ENCODE measurements at regions not wholly inside any gene's neighbourhood (a gene's known extent, or its start where the extent isn't known, plus 50 kb on each side); places are given as distances from the start of the nearest gene placed in this dataset.

DNA sequence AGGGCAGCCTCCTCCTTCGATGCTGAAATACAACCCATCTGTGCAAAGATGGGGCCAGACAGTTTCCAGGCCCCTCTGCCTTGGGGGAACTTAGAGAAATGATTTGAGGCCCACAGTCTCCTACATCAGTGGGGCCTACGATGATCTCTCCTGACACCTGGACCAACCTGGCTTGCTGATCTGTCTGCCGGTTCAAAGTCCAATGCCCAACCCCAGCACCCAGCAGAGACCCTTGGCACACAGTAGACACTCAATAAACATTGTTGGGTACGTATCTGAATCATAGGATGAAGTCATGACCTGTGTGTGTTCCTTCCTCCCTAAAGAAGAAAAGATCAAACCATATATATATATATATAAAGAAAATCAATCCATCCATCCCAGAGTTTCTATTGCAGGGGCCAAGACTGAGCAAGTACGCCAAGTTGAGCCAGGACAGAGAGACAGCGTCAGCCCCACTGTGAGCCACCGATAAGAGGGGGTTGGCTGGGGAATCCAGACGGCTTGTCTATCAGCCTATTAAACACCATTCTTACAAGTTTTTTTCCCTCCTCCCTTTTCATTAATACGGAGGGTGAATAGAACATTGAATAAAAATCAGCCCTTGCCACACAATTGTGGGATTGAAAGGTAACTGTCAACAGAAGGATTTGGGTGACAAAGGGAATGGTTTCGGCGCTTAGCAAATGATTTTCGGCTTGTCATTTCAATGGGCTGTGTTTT, 244.1 kb downstream of the MN1 start:
- DNase-seq, result no peak

GRCh38 chr22:27558658-27559371, 242.7 kb downstream of the MN1 start:
- DNase-seq, result no peak

- DNase-seq, result no peak
Observed at GRCh38 chr22:27560781-27561180, 240.8 kb downstream of the MN1 start.

DNA sequence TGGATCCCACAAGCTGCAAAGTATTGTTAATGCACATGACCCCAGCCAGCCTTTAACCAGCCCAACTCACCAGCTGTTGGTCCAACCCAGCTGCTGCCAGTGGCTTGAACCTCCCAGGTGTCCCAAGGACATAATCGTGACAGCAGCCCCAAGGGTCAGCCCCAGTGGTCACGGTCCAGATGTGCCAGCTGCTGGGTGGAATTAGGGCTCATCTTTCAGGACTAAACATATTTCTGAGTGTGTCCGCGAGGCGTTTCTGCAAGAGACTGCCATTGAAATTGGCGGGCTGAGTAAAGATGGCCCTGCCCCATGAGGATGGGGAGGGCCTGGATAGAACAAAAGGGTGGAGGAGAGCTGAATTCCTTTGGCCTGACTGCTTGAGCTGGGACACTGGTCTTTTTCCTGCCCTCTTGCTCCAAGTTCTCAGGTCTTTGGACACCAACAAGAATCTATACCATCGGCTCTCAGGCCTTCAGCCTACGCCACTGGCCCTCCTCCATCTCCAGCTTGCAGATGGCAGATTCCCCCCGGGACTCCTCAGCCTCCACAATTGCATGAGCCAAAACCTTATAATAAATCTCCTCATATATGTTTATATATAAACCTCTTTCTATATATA, 240.2 kb downstream of the MN1 start:
- DNase-seq, result no peak

GRCh38 chr22:27564806-27565205, 236.8 kb downstream of the MN1 start:
- no peak for DNase-seq

- DNase-seq, result no peak
Observed at GRCh38 chr22:27566602-27567001, 235.0 kb downstream of the MN1 start.

DNA sequence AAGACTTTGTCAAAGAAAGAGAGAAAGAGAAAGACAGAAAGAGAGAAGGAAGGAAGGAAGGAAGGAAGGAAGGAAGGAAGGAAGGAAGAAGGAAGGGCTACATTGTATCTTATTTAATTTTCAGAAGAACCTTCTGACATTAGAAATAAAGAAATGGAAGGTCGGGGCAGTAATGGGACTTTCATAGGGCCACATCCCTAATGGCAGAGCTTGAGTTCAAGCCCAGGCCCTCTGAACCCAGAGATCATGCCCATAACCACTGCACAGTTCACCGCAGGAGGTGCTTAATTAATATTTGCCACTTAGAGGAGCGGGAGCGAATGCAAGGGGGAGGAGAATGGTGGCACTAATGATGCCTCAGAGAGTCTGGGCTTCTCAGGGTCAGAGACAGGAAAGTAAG, 233.3 kb downstream of the MN1 start:
- no peak for DNase-seq

- no peak for DNase-seq
Observed at GRCh38 chr22:27571463-27572277, 229.9 kb downstream of the MN1 start.

DNA sequence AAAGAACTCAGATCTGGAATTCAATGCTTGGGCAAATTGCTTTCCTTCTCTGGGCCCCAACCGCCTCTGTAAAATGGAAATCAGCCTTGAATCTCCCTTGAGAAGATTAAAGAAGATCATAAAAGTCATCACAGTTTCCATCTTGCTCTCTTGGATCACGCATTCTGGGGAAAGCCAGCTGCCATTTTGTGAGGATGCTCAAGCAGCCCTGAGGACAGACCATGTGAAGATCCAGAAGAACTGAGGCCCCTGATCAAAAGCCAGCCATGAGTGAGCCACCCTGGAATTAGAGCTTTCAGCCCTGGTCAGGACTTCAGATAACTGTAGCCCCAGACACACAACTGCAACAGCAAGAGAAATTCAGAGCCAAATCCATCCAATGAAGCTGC, 229.3 kb downstream of the MN1 start:
- DNase-seq, result no peak

- DNase-seq, result no peak
Observed at GRCh38 chr22:27573280-27574001, 228.1 kb downstream of the MN1 start.

DNA sequence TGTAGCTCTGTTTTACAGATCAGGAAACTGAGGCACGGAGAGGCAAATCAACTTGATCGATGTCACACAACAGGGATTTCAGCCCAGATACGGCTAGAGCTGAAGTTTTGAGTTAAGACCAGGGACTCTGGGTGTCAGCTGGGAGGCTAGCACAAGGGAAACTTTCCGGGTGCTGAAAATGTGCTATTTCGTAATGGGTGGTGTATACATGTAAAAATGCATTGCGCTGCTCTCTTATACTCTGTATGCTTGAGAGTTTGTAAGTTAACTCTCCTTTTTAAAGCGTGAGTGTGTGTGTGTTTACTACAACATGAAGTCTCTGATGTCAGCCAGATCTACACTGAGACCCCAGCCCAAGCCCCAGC, 227.6 kb downstream of the MN1 start:
- DNase-seq, result no peak

DNA sequence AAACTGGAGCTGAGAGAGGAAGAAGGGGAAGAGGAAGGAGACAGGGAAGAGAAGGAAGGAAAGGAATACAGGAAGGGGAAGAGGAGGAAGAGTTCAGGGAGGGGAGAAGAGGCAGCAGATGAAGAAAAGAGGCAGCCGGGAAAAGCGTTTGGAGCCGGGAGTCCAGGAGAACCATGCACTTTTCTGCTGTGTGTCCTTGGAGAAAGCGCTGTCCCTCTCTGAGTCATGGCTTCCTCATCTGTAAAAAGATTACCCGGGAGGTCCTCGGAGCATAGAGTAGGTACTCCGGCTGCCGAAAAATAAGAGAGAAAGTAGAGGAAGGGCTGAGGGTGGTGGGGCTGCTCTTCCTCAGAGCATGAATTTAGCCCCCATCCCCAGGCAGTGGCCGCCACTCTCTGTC, 226.9 kb downstream of the MN1 start:
- DNase-seq, result no peak

- no peak for DNase-seq
Observed at GRCh38 chr22:27575348-27575747, 226.2 kb downstream of the MN1 start.

DNA sequence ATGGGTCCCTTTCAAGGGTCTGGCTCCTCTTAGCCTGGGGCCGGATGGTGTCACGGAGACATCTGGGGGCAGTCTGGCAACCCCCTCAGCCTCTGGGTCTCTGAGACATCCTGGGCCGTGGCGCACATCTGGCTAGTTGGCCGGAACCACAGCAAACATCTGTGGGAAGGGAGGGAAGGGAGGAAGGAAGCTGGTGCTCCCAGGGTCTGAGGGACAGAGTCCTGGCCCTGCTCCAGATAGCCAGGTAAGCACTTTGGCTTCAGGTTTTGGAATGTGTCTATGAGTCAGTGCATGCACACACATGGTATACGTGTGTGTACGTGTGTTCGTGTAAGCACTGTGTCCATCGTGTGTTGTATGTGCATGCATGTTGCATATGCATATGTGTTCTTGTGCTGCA, 225.1 kb downstream of the MN1 start:
- no peak for DNase-seq

DNA sequence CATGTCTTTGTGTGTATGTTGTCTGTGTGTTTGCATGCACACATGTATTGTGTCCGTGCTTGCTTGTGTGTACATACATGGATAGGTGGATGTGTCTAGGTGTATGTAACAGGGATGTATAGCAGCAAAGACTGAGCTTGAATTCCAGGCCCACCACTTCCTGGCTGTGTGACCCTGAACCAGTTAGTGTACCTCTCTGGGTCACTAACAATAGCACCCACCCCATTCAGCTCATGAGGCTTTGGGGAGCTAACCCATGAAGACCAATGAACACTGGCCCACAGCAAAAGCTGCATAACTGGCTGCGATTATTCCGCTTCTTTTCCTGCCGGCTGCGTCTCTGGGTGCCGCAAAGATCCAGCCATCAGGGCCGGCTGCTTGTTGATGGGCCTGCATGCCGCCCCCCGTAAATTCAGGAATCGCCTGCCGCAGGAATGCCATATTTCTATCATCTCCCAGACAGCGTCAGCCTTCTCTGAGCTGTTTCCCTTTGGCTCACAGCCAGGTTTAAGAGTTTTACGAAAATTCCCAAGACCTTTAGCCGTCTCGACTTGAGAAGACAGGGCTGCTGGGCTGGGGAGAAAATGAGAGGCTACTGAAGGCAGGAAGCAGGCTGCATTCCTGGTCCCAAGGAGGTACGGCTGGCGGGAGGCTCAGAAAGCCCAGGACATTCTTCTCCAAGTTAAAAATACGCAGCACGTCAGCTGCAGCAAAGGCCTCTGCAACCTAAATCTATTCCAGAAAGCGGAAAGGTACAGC, 224.6 kb downstream of the MN1 start:
- DNase-seq, result no peak

- DNase-seq, result no peak
Observed at GRCh38 chr22:27577574-27577969, 224.0 kb downstream of the MN1 start.

- no peak for DNase-seq
Observed at GRCh38 chr22:27578937-27579617, 222.5 kb downstream of the MN1 start.

- DNase-seq, result no peak
Observed at GRCh38 chr22:27580311-27580897, 221.2 kb downstream of the MN1 start.

DNA sequence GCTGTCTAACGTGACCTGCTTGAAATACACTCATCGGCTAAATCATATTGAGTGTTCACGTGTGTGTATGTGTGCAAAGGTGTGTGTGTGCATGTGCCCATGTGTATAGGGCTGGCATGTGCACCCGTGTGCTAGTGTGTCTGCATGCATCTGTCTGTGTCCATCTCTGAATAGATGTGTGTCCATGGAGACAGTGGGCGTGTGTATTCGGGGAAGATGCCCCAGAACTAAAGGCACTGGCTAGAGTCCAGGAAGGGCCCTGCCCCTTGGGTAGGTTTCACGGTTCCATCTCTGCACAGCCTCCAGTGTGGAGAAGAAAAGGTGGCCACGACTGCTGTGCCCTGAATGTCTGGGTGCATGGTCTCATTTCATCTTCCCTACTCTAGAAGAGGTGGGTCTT, 220.3 kb downstream of the MN1 start:
- no peak for DNase-seq

GRCh38 chr22:27581688-27582087, 219.9 kb downstream of the MN1 start:
- no peak for DNase-seq

DNA sequence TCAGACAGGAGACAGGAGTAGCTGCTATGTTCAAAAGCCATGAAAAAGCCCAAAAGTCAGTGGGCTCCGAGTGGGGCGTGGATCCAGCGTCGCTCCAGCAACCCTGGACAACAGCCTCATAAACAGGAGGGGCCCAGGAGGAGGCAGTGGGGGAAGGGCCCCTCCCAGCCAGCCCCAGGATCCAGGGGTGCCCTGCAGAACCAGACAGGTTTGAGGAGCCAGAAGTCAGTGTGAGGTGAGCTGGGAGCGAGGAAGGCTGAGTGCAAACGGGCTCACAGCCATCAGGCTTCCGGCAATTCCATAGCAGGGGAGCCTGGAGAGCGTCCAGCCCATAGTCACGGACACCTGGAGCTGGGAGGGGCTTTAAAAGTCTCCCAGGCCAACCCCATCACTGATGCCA, 217.7 kb downstream of the MN1 start:
- no peak for DNase-seq
